ENCODE measurements at regions not wholly inside any gene's neighbourhood (a gene's known extent, or its start where the extent isn't known, plus 50 kb on each side); places are given as distances from the start of the nearest gene placed in this dataset.

DNA sequence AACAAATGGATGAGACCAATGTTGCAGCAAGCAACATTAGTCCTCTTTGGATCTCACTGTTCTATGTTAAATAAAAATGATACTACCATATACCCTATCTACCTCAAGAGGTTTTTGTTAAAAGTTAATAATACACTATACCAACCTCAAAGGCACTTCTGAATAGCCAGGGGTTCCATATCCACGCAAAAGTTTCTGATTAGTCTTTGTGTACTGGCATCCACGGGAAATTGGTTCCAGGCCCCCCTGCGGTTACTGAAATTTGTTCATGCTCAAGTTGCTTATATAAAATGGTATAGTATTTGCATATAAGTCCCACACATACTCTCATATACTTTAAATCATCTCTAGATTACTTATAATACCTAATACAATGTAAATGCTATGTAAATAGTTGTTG lies 585.7 kb downstream of the INSC start:
- no peak overlapping the region for H3K14ac ChIP-seq (ENCODE audit: low read length)

DNA sequence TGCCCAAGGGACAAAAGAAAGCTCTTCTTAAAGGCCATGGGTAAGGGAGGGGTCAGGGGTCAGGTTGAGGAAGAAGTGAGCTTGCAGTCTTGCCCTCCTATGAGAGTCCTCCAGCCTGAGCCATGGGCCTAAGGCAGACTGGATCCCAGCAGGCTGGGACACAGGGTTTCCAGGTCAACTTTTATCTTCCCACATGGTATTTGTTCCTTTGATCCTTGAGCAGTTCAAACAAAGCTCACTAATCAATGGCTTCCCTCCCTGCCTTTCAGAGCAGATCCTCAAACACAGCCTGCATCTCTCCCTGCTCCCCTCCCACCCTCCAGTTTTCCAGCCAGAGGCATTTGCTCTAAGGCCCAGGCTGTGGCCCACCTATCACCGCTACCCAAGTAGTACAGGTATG lies 589.3 kb downstream of the INSC start:
- Histone ChIP-seq H3K4me2 (ENCODE audit: insufficient read depth, low read length, poor library complexity, severe bottlenecking) (no peak overlapping the region), H2BK120ac (ENCODE audit: low read depth, low read length) (no peak overlapping the region), H4K8ac (ENCODE audit: low read depth, low read length) (no peak overlapping the region), H3K9me3 (replicated peaks in 1 of 2; ENCODE audit: control insufficient read depth in 2 of 2, insufficient read depth in 1 of 2, low read depth in 1 of 2, low read length in 2 of 2) (no peaks in the 10 kb centered on the region), H2BK5ac (ENCODE audit: low read length) (no peak overlapping the region), H2AFZ (ENCODE audit: low read length) (no peak overlapping the region), H3K4me1 (ENCODE audit: control insufficient read depth in 2 of 2, insufficient read depth in 1 of 2, low read depth in 1 of 2, low read length in 2 of 2) (no peaks in the 10 kb centered on the region), H3K4ac (ENCODE audit: low read length) (no peak overlapping the region), H2BK12ac (ENCODE audit: low read length) (no peak overlapping the region), H4K91ac (ENCODE audit: low read depth, low read length, poor library complexity) (no peak overlapping the region), H3K23ac (ENCODE audit: low read depth, low read length, poor library complexity) (no peak overlapping the region), H2BK15ac (ENCODE audit: low read length) (no peak overlapping the region), H3K36me3 (replicated peaks in 1 of 2; ENCODE audit: control insufficient read depth in 2 of 2, insufficient read depth in 2 of 2, low read length in 2 of 2) (peaks cover 0 to 2% of the 10 kb centered on the region in 2 donors), H3K14ac (ENCODE audit: low read length) (no peak overlapping the region), H3K79me1 (ENCODE audit: low read depth, low read length) (no peaks in the 10 kb centered on the region), H3K27ac (replicated peaks; ENCODE audit: low read length) (no peak overlapping the region), H2AK5ac (ENCODE audit: low read depth, low read length) (no peak overlapping the region), H3K9ac (ENCODE audit: low read depth, low read length, poor library complexity) (no peak overlapping the region), H3K4me3 (ENCODE audit: low read length in 2 of 2) (no peak overlapping the region), H3K18ac (ENCODE audit: low read length) (no peak overlapping the region), H3K27me3 (ENCODE audit: control insufficient read depth in 3 of 3, insufficient read depth in 3 of 3, low read depth in 1 of 3, low read length in 3 of 3) (no peaks in the 10 kb centered on the region)
- no CpG with 5 or more reads among the region's 1 CpG for WGBS, 2 donors (ENCODE audit: extremely low coverage in 2 of 2, insufficient read length in 2 of 2, insufficient replicate concordance in 1 of 2)
- no peak for DNase-seq (ENCODE audit: low spot score)

More for the DNA sequence above, 585.7 kb downstream of the INSC start:
- no peak overlapping the region for H3K4me2 ChIP-seq (ENCODE audit: insufficient read depth, low read length, poor library complexity, severe bottlenecking)
- no peaks in the 10 kb centered on the region for H3K4me1 ChIP-seq (ENCODE audit: control insufficient read depth in 2 of 2, insufficient read depth in 1 of 2, low read depth in 1 of 2, low read length in 2 of 2)
- no peak overlapping the region for H2BK12ac ChIP-seq (ENCODE audit: low read length)
- no peaks in the 10 kb centered on the region for H3K79me1 ChIP-seq (ENCODE audit: low read depth, low read length)
- no peak overlapping the region for H3K4me3 ChIP-seq (ENCODE audit: low read length in 2 of 2)
- no peak overlapping the region for H4K91ac ChIP-seq (ENCODE audit: low read depth, low read length, poor library complexity)
- no peak overlapping the region for H3K4ac ChIP-seq (ENCODE audit: low read length)
- H2BK120ac ChIP-seq (ENCODE audit: low read depth, low read length): no peak overlapping the region
- H3K9me3 ChIP-seq (replicated peaks in 1 of 2; ENCODE audit: control insufficient read depth in 2 of 2, insufficient read depth in 1 of 2, low read depth in 1 of 2, low read length in 2 of 2): no peaks in the 10 kb centered on the region
- no peak overlapping the region for H3K9ac ChIP-seq (ENCODE audit: low read depth, low read length, poor library complexity)
- no peak for DNase-seq (ENCODE audit: low spot score)
- WGBS, 2 donors (ENCODE audit: extremely low coverage in 2 of 2, insufficient read length in 2 of 2, insufficient replicate concordance in 1 of 2): no CpG with 5 or more reads among the region's 3 CpGs
- no peak overlapping the region for H3K23ac ChIP-seq (ENCODE audit: low read depth, low read length, poor library complexity)
- H2AK5ac ChIP-seq (ENCODE audit: low read depth, low read length): no peak overlapping the region
- H3K27me3 ChIP-seq (ENCODE audit: control insufficient read depth in 3 of 3, insufficient read depth in 3 of 3, low read depth in 1 of 3, low read length in 3 of 3): no peaks in the 10 kb centered on the region
- no peak overlapping the region for H2BK15ac ChIP-seq (ENCODE audit: low read length)
- H3K27ac ChIP-seq (replicated peaks; ENCODE audit: low read length): no peak overlapping the region
- no peak overlapping the region for H2AFZ ChIP-seq (ENCODE audit: low read length)
- no peak overlapping the region for H3K18ac ChIP-seq (ENCODE audit: low read length)
- H4K8ac ChIP-seq (ENCODE audit: low read depth, low read length): no peak overlapping the region
- H3K36me3 ChIP-seq (replicated peaks in 1 of 2; ENCODE audit: control insufficient read depth in 2 of 2, insufficient read depth in 2 of 2, low read length in 2 of 2): no peaks in the 10 kb centered on the region
- H2BK5ac ChIP-seq (ENCODE audit: low read length): no peak overlapping the region

DNA sequence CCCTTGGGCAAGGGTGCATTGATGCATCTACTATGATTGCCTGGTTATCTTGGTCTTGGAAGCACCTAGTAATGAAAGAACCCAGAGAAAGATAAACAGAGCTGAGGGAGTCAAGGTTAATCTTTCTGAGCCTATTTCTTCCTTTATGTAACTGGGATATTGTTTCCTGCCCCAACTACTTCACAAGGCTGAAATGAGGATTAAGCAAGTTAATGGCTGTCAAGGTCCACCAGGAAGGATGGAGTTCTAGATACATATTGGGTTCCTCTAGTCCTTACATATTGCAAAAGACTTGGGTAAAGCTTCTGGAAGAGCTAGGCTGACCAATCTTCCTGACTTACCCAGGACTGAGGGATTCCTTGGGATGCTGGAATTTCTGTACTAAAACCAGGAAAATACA lies 589.8 kb downstream of the INSC start:
- peaks cover 0 to 2% of the 10 kb centered on the region in 2 donors for H3K36me3 ChIP-seq (replicated peaks in 1 of 2; ENCODE audit: control insufficient read depth in 2 of 2, insufficient read depth in 2 of 2, low read length in 2 of 2)
- no peak overlapping the region for H3K14ac ChIP-seq (ENCODE audit: low read length)
- H2BK12ac ChIP-seq (ENCODE audit: low read length): no peak overlapping the region
- no peak overlapping the region for H4K91ac ChIP-seq (ENCODE audit: low read depth, low read length, poor library complexity)
- no peak overlapping the region for H3K4me2 ChIP-seq (ENCODE audit: insufficient read depth, low read length, poor library complexity, severe bottlenecking)
- no peak overlapping the region for H2BK15ac ChIP-seq (ENCODE audit: low read length)
- no peak overlapping the region for H2AK5ac ChIP-seq (ENCODE audit: low read depth, low read length)
- no peak overlapping the region for H2BK120ac ChIP-seq (ENCODE audit: low read depth, low read length)
- no peaks in the 10 kb centered on the region for H3K9me3 ChIP-seq (replicated peaks in 1 of 2; ENCODE audit: control insufficient read depth in 2 of 2, insufficient read depth in 1 of 2, low read depth in 1 of 2, low read length in 2 of 2)
- DNase-seq (ENCODE audit: low spot score): no peak
- H3K23ac ChIP-seq (ENCODE audit: low read depth, low read length, poor library complexity): no peak overlapping the region
- no peak overlapping the region for H4K8ac ChIP-seq (ENCODE audit: low read depth, low read length)
- H3K27me3 ChIP-seq (ENCODE audit: control insufficient read depth in 3 of 3, insufficient read depth in 3 of 3, low read depth in 1 of 3, low read length in 3 of 3): no peaks in the 10 kb centered on the region
- H3K79me1 ChIP-seq (ENCODE audit: low read depth, low read length): no peaks in the 10 kb centered on the region
- H2AFZ ChIP-seq (ENCODE audit: low read length): no peak overlapping the region
- H3K4ac ChIP-seq (ENCODE audit: low read length): no peak overlapping the region
- H3K4me1 ChIP-seq (ENCODE audit: control insufficient read depth in 2 of 2, insufficient read depth in 1 of 2, low read depth in 1 of 2, low read length in 2 of 2): no peaks in the 10 kb centered on the region
- no peak overlapping the region for H3K18ac ChIP-seq (ENCODE audit: low read length)
- H2BK5ac ChIP-seq (ENCODE audit: low read length): no peak overlapping the region
- no peak overlapping the region for H3K4me3 ChIP-seq (ENCODE audit: low read length in 2 of 2)
- no peak overlapping the region for H3K9ac ChIP-seq (ENCODE audit: low read depth, low read length, poor library complexity)
- H3K27ac ChIP-seq (replicated peaks; ENCODE audit: low read length): no peak overlapping the region

DNA sequence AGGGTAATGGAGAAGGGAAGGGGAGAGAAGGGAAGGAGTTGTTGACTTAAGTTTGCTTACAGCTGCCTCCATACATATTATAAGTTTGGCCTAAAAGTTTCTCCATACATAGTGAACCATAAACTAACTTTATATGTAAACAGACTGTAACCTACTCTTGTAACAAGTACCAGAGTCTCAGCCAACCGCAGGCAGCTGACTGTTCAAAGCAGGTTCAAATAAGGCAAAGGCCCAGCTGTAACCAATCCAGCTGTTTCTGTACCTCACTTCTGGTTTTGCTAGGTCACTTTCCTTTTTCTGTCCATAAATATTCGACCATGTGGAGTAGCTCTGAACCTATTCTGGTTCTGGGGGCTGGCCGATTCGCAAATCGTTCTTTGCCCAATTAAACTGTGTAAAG lies 591.2 kb downstream of the INSC start:
- Histone ChIP-seq H3K18ac (ENCODE audit: low read length) (no peak overlapping the region), H3K23ac (ENCODE audit: low read depth, low read length, poor library complexity) (no peak overlapping the region), H2BK5ac (ENCODE audit: low read length) (no peak overlapping the region), H2BK12ac (ENCODE audit: low read length) (no peak overlapping the region), H2AFZ (ENCODE audit: low read length) (no peak overlapping the region), H3K27ac (replicated peaks; ENCODE audit: low read length) (no peak overlapping the region), H3K14ac (ENCODE audit: low read length) (no peak overlapping the region), H4K91ac (ENCODE audit: low read depth, low read length, poor library complexity) (no peak overlapping the region), H3K4me2 (ENCODE audit: insufficient read depth, low read length, poor library complexity, severe bottlenecking) (no peak overlapping the region), H3K4me1 (ENCODE audit: control insufficient read depth in 2 of 2, insufficient read depth in 1 of 2, low read depth in 1 of 2, low read length in 2 of 2) (no peaks in the 10 kb centered on the region), H3K4me3 (ENCODE audit: low read length in 2 of 2) (no peak overlapping the region), H2BK120ac (ENCODE audit: low read depth, low read length) (no peak overlapping the region), H3K36me3 (replicated peaks in 1 of 2; ENCODE audit: control insufficient read depth in 2 of 2, insufficient read depth in 2 of 2, low read length in 2 of 2) (peaks cover 0 to 2% of the 10 kb centered on the region in 2 donors), H3K9ac (ENCODE audit: low read depth, low read length, poor library complexity) (no peak overlapping the region), H2BK15ac (ENCODE audit: low read length) (no peak overlapping the region), H3K4ac (ENCODE audit: low read length) (no peak overlapping the region), H3K27me3 (ENCODE audit: control insufficient read depth in 3 of 3, insufficient read depth in 3 of 3, low read depth in 1 of 3, low read length in 3 of 3) (no peaks in the 10 kb centered on the region), H4K8ac (ENCODE audit: low read depth, low read length) (no peak overlapping the region), H3K9me3 (replicated peaks in 1 of 2; ENCODE audit: control insufficient read depth in 2 of 2, insufficient read depth in 1 of 2, low read depth in 1 of 2, low read length in 2 of 2) (no peaks in the 10 kb centered on the region), H3K79me1 (ENCODE audit: low read depth, low read length) (no peaks in the 10 kb centered on the region), H2AK5ac (ENCODE audit: low read depth, low read length) (no peak overlapping the region)
- no CpG with 5 or more reads among the region's 5 CpGs for WGBS, 2 donors (ENCODE audit: extremely low coverage in 2 of 2, insufficient read length in 2 of 2, insufficient replicate concordance in 1 of 2)
- no peak for DNase-seq (ENCODE audit: low spot score)

Measured in neuronal stem cell (in vitro differentiated cells).